GM13977 (cell line): ENCODE measurements at regions not wholly inside any gene's neighbourhood (a gene's known extent, or its start where the extent isn't known, plus 50 kb on each side); places are given as distances from the start of the nearest gene placed in this dataset.

Experiments used
- DNase-seq: peaks from one replicate; pipeline ENCODE4 v3.0.0; 2012; ENCODE audit warnings: low spot score
- CTCF ChIP-seq: IDR thresholded peaks from 2 replicates; pipeline ENCODE4 v1.5.1; 2012; ENCODE audit warnings: mild to moderate bottlenecking, control low read depth; ENCODE audit not compliant: insufficient read depth; ENCODE audit errors: extremely low read depth, missing control alignments
- in situ Hi-C: fragments of 300-500 bp; cut with MboI; formaldehyde crosslinking; loops from one replicate; pipeline ENCODE4 v1.12.0; 2022; ENCODE audit warnings: low sequenced_read_pairs, low pct_unique_long_range_greater_than_20kb, mixed read lengths, inconsistent platforms; ENCODE audit not compliant: unreplicated experiment

- no peak for TF ChIP-seq CTCF
- no peak for DNase-seq
- in situ Hi-C loops: loop anchor here (25.0 kb wide), 1 partner anchor 188 kb away; no protein-coding TSS in a partner anchor
Measured at GRCh38 chr18:46299465-46300008, 195.4 kb downstream of the HAUS1 start.

- no peak for TF ChIP-seq CTCF
- no peak for DNase-seq
- in situ Hi-C loops: no loop called here
Measured at GRCh38 chr18:46301081-46301480, 196.9 kb downstream of the HAUS1 start.

- no peak for TF ChIP-seq CTCF
- in situ Hi-C loops: no loop called here
- no peak for DNase-seq
Measured at GRCh38 chr18:46301571-46301970, 197.4 kb downstream of the HAUS1 start.

- no peak for DNase-seq
- in situ Hi-C loops: no loop called here
- TF ChIP-seq CTCF: no peak
Measured at GRCh38 chr18:46302528-46303485, 198.6 kb downstream of the HAUS1 start.

- DNase-seq: no peak
- no peak for TF ChIP-seq CTCF
- in situ Hi-C loops: no loop called here
Measured at GRCh38 chr18:46310258-46310657, 206.1 kb downstream of the HAUS1 start.

- DNase-seq: no peak
- TF ChIP-seq CTCF: no peak
- in situ Hi-C loops: no loop called here
Measured at GRCh38 chr18:46310675-46311345, 206.6 kb downstream of the HAUS1 start.
